ENCODE measurements at regions not wholly inside any gene's neighbourhood (a gene's known extent, or its start where the extent isn't known, plus 50 kb on each side); places are given as distances from the start of the nearest gene placed in this dataset.

- no peak for TF ChIP-seq POLR2A (IDR thresholded peaks at IDR 0.05)
- TF ChIP-seq CTCF (IDR thresholded peaks at IDR 0.05): no peak
Measured at GRCh38 chr14:23805761-23806160, 147.8 kb upstream of the DHRS4 start.

All from heart left ventricle (tissue), 13 donors.